ENCODE measurements at regions not wholly inside any gene's neighbourhood (a gene's known extent, or its start where the extent isn't known, plus 50 kb on each side); places are given as distances from the start of the nearest gene placed in this dataset.

- in situ Hi-C loops (cut with MboI; ENCODE audit: low sequenced_read_pairs, unreplicated experiment), result no loop called here
- TF ChIP-seq, protein P1, sequence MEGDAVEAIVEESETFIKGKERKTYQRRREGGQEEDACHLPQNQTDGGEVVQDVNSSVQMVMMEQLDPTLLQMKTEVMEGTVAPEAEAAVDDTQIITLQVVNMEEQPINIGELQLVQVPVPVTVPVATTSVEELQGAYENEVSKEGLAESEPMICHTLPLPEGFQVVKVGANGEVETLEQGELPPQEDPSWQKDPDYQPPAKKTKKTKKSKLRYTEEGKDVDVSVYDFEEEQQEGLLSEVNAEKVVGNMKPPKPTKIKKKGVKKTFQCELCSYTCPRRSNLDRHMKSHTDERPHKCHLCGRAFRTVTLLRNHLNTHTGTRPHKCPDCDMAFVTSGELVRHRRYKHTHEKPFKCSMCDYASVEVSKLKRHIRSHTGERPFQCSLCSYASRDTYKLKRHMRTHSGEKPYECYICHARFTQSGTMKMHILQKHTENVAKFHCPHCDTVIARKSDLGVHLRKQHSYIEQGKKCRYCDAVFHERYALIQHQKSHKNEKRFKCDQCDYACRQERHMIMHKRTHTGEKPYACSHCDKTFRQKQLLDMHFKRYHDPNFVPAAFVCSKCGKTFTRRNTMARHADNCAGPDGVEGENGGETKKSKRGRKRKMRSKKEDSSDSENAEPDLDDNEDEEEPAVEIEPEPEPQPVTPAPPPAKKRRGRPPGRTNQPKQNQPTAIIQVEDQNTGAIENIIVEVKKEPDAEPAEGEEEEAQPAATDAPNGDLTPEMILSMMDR (IDR thresholded peaks at IDR 0.05; ENCODE audit: borderline replicate concordance, control extremely low read depth, extremely low read depth, insufficient read depth, missing control alignments), result no peak
- no peak for DNase-seq (ENCODE audit: low spot score)
These were observed 159.1 kb upstream of the GPR12 start for GRCh38 chr13:26919732-26920131.

- TF ChIP-seq, protein P1 (IDR thresholded peaks at IDR 0.05; ENCODE audit: borderline replicate concordance, control extremely low read depth, extremely low read depth, insufficient read depth, missing control alignments), result no peak
- DNase-seq (ENCODE audit: low spot score), result no peak
- in situ Hi-C loops (cut with MboI; ENCODE audit: low sequenced_read_pairs, unreplicated experiment), result no loop called here
These were observed 158.7 kb upstream of the GPR12 start for GRCh38 chr13:26919311-26919710.

GRCh38 chr13:26914624-26915023 is 154.0 kb upstream of the GPR12 start:
- in situ Hi-C loops (cut with MboI; ENCODE audit: low sequenced_read_pairs, unreplicated experiment), result no loop called here
- no peak for DNase-seq (ENCODE audit: low spot score)
- TF ChIP-seq, protein P1 (IDR thresholded peaks at IDR 0.05; ENCODE audit: borderline replicate concordance, control extremely low read depth, extremely low read depth, insufficient read depth, missing control alignments), result no peak

GRCh38 chr13:26914148-26914547 is 153.6 kb upstream of the GPR12 start:
- DNase-seq (ENCODE audit: low spot score), result no peak
- TF ChIP-seq, protein P1 (IDR thresholded peaks at IDR 0.05; ENCODE audit: borderline replicate concordance, control extremely low read depth, extremely low read depth, insufficient read depth, missing control alignments), result no peak
- in situ Hi-C loops (cut with MboI; ENCODE audit: low sequenced_read_pairs, unreplicated experiment), result no loop called here

DNA sequence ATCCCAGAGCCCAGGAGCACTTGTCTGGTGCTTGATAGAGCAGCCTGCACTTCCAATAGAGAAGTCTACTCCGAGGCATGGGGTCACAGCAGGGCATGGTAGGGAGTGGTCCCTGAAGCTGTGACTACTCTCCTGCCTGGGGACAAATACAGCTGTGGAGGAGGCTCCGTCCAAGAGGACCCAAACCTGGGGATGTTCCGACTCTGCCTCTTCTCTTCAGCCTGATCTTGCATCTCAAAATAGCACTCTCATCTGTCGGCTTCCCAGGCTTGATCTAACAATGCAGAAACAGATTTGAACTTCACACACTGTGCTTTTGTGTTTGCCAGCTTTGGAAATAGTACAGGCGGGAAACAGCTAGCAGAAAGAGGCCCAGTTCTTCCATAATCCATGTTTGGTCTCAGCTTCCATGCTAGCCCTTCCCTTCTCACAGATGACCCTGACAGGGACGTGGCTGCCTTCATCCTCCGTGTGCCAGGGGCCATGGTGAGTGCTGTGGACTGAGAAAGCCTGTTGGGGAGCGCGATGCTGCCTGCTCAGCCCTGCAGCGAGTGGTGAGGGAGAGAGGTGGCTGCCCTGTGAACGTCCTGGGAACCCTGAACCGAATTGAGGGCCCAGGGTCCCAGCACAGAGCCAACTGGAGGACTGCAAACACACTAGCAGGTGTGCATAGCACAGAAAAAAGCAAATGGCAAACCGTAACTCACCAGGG is 150.3 kb upstream of the GPR12 start:
- DNase-seq (ENCODE audit: low spot score), result no peak
- TF ChIP-seq, protein P1 (IDR thresholded peaks at IDR 0.05; ENCODE audit: borderline replicate concordance, control extremely low read depth, extremely low read depth, insufficient read depth, missing control alignments), result no peak
- in situ Hi-C loops (cut with MboI; ENCODE audit: low sequenced_read_pairs, unreplicated experiment), result no loop called here

DNA sequence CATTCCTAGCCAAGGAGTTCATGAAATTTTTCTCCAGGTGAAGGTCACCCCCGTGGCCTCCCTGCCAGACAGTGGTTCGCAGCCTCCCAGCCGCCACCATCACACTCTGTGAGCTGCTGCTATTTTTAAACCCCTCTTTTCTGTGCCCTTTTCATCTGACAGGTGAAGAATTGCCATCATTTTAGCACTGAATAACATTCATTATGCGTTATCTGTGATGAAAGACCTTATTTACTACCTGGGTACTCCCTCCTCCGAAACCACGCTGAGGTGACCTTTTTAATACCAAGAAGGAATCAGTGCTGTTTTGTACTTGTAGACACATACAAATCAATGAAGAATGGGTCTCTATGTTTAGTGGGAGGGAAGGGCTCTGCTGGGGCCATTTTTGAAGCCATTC is 148.9 kb upstream of the GPR12 start:
- no peak for DNase-seq (ENCODE audit: low spot score)
- TF ChIP-seq, protein P1 (IDR thresholded peaks at IDR 0.05; ENCODE audit: borderline replicate concordance, control extremely low read depth, extremely low read depth, insufficient read depth, missing control alignments), result no peak
- in situ Hi-C loops (cut with MboI; ENCODE audit: low sequenced_read_pairs, unreplicated experiment), result no loop called here

Measured in GM13976 (cell line).